Activated CD4-positive, CD25-positive, alpha-beta regulatory T cell treated with anti-CD3 and anti-CD28 coated beads, Interleukin-2, amount 50 U/mL, for 16 hours (primary cell): ENCODE measurements at regions not wholly inside any gene's neighbourhood (a gene's known extent, or its start where the extent isn't known, plus 50 kb on each side); places are given as distances from the start of the nearest gene placed in this dataset.
"Not testable (repeated sequence)": the region's sequence is repeated elsewhere in the genome, so short reads cannot be mapped to it uniquely, and the experiment has no call there.

ENCODE experiments used
- DNase-seq: peaks from one replicate; pipeline ENCODE4 v3.0.0-alpha.2; 2020; ENCODE audit warnings: low read depth, low spot score

- no peak for DNase-seq
Observed at GRCh38 chr7:113402005-113402404, 283.7 kb upstream of the SMIM30 start.

GRCh38 chr7:113394856-113395255 lies 276.5 kb upstream of the SMIM30 start:
- DNase-seq: no peak

GRCh38 chr7:113392841-113393540 lies 274.6 kb upstream of the SMIM30 start:
- DNase-seq: no peak

GRCh38 chr7:113392421-113392820 lies 274.1 kb upstream of the SMIM30 start:
- DNase-seq: no peak

GRCh38 chr7:113389112-113389646 lies 270.8 kb upstream of the SMIM30 start:
- no peak for DNase-seq

GRCh38 chr7:113383638-113384037 lies 265.3 kb upstream of the SMIM30 start:
- no peak for DNase-seq

GRCh38 chr7:113379746-113380145 lies 261.4 kb upstream of the SMIM30 start:
- no peak for DNase-seq

GRCh38 chr7:113374955-113375354 lies 256.6 kb upstream of the SMIM30 start:
- DNase-seq: no peak

- DNase-seq: no peak
Observed at GRCh38 chr7:113373863-113374262, 255.5 kb upstream of the SMIM30 start.

GRCh38 chr7:113371416-113372043 lies 253.2 kb upstream of the SMIM30 start:
- no peak for DNase-seq

GRCh38 chr7:113370910-113371309 lies 252.6 kb upstream of the SMIM30 start:
- no peak for DNase-seq

- no peak for DNase-seq
Observed at GRCh38 chr7:113368256-113368655, 249.9 kb upstream of the SMIM30 start.

- no peak for DNase-seq
Observed at GRCh38 chr7:113367041-113367586, 248.8 kb upstream of the SMIM30 start.

- DNase-seq: no peak
Observed at GRCh38 chr7:113366122-113366521, 247.8 kb upstream of the SMIM30 start.

GRCh38 chr7:113349339-113349738 lies 231.0 kb upstream of the SMIM30 start:
- no peak for DNase-seq

GRCh38 chr7:113339661-113340060 lies 221.3 kb upstream of the SMIM30 start:
- no peak for DNase-seq

GRCh38 chr7:113338071-113338696 lies 219.8 kb upstream of the SMIM30 start:
- DNase-seq: no peak

GRCh38 chr7:113336838-113337237 lies 218.5 kb upstream of the SMIM30 start:
- DNase-seq: not testable (repeated sequence)

- no peak for DNase-seq
Observed at GRCh38 chr7:113331155-113331898, 213.0 kb upstream of the SMIM30 start.

- no peak for DNase-seq
Observed at GRCh38 chr7:113321201-113321600, 202.8 kb upstream of the SMIM30 start.

GRCh38 chr7:113320419-113320818 lies 202.1 kb upstream of the SMIM30 start:
- no peak for DNase-seq

GRCh38 chr7:113314594-113314993 lies 196.2 kb upstream of the SMIM30 start:
- no peak for DNase-seq
